IMR-90 (cell line): ENCODE measurements at regions not wholly inside any gene's neighbourhood (a gene's known extent, or its start where the extent isn't known, plus 50 kb on each side); places are given as distances from the start of the nearest gene placed in this dataset.

Source experiments
- ATAC-seq: fragments of 200-7000 bp; cut with Tn5 transposase; 2 replicates; pipeline ENCODE4 v1.9.1; 2020; ENCODE audit warnings: low read depth, mild to moderate bottlenecking, moderate library complexity
- BruUV-seq: library from RNA; stranded (reverse); fragments of 400-500 nt; replicated peaks from 2 replicates; lab custom pipeline; 2021; lab: Mats Ljungman, UMichigan
- CTCF ChIA-PET: fragments of 300-600 bp; formaldehyde crosslinking; extraction: SDS; loops from one replicate; lab custom pipeline; 2021; ENCODE audit warnings: antibody characterized with exemption; lab: Yijun Ruan, JAX
- POLR2A ChIA-PET: fragments of 300-600 bp; sonication (Branson Sonifier 250); formaldehyde crosslinking; loops from one replicate; lab custom pipeline; 2022; ENCODE audit warnings: antibody characterized with exemption; ENCODE audit not compliant: unreplicated experiment; lab: Charles Lee
- DNase-seq: peaks from one replicate; pipeline ENCODE4 v3.0.0; 2013
- H2AFZ ChIP-seq: replicated peaks from 2 replicates; pipeline ENCODE3; 2013; ENCODE audit warnings: low read length, mild to moderate bottlenecking; ENCODE audit not compliant: poor library complexity
- H2AK5ac ChIP-seq: 2 replicates; pipeline ENCODE4 v1.6.1; 2013; ENCODE audit warnings: low read depth, low read length, inconsistent platforms
- H2AK9ac ChIP-seq: replicated peaks from 2 replicates; pipeline ENCODE3; 2013; ENCODE audit warnings: mild to moderate bottlenecking, low read depth, low read length, moderate library complexity; ENCODE audit not compliant: poor library complexity
- H2BK120ac ChIP-seq: 2 replicates; pipeline ENCODE4 v1.6.1; 2013; ENCODE audit warnings: low read depth, low read length, inconsistent platforms
- H2BK15ac ChIP-seq: 3 replicates; pipeline ENCODE4 v1.6.1; 2013; ENCODE audit warnings: low read depth, low read length, inconsistent platforms
- H2BK20ac ChIP-seq: 2 replicates; pipeline ENCODE4 v1.6.1; 2013; ENCODE audit warnings: low read depth, mild to moderate bottlenecking, inconsistent platforms, low read length, moderate library complexity
- H2BK5ac ChIP-seq: 2 replicates; pipeline ENCODE4 v1.6.1; 2013; ENCODE audit warnings: mild to moderate bottlenecking, low read depth, low read length, inconsistent platforms; ENCODE audit not compliant: poor library complexity, severe bottlenecking
- H3K14ac ChIP-seq: replicated peaks from 2 replicates; pipeline ENCODE4 v1.6.1; 2013; ENCODE audit warnings: low read depth, low read length, inconsistent platforms
- H3K18ac ChIP-seq: 2 replicates; pipeline ENCODE4 v1.6.1; 2013; ENCODE audit warnings: low read depth, low read length, control low read depth
- H3K23ac ChIP-seq: 2 replicates; pipeline ENCODE4 v1.6.1; 2013; ENCODE audit warnings: low read depth, low read length, inconsistent platforms
- H3K27ac ChIP-seq: 2 replicates; pipeline ENCODE4 v1.5.1; 2013; ENCODE audit warnings: mild to moderate bottlenecking, control low read depth, low read length; ENCODE audit not compliant: insufficient read depth
- H3K27me3 ChIP-seq: 2 replicates; pipeline ENCODE4 v1.6.1; 2013; ENCODE audit warnings: low read length; ENCODE audit not compliant: control insufficient read depth, insufficient read depth
- H3K36me3 ChIP-seq: 2 replicates; pipeline ENCODE4 v1.6.1; 2013; ENCODE audit warnings: low read length, mixed read lengths; ENCODE audit not compliant: control insufficient read depth, insufficient read depth
- H3K4ac ChIP-seq: 2 replicates; pipeline ENCODE4 v1.6.1; 2013; ENCODE audit warnings: low read depth, low read length, inconsistent platforms
- H3K4me1 ChIP-seq: 2 replicates; pipeline ENCODE4 v1.6.1; 2013; ENCODE audit warnings: low read length, mixed read lengths; ENCODE audit not compliant: control insufficient read depth, insufficient read depth
- H3K4me2 ChIP-seq: 2 replicates; pipeline ENCODE4 v1.6.1; 2013; ENCODE audit warnings: low read depth, mild to moderate bottlenecking, control low read depth, low read length, moderate library complexity
- H3K4me3 ChIP-seq: 2 replicates; pipeline ENCODE4 v1.5.1; 2013; ENCODE audit warnings: low read depth, mild to moderate bottlenecking, control low read depth, low read length, moderate library complexity; ENCODE audit not compliant: insufficient read depth
- H3K56ac ChIP-seq: 2 replicates; pipeline ENCODE4 v1.6.1; 2013; ENCODE audit warnings: low read length, inconsistent platforms; ENCODE audit not compliant: insufficient read depth; ENCODE audit errors: extremely low read depth
- H3K79me1 ChIP-seq, 2 experiments: 2 replicates each; pipeline ENCODE4 v1.6.1; 2013; ENCODE audit warnings: low read length in 2 of 2, inconsistent platforms in 1 of 2, low read depth in 1 of 2
- H3K9ac ChIP-seq: 2 replicates; pipeline ENCODE4 v1.6.1; 2013; ENCODE audit warnings: low read depth, low read length, control low read depth
- H3K9me1 ChIP-seq: 2 replicates; pipeline ENCODE4 v1.6.1; 2013; ENCODE audit warnings: low read length, inconsistent platforms; ENCODE audit not compliant: insufficient read depth
- H3K9me3 ChIP-seq: 2 replicates; pipeline ENCODE4 v1.6.1; 2013; ENCODE audit warnings: low read length; ENCODE audit not compliant: control insufficient read depth, insufficient read depth
- H4K20me1 ChIP-seq: 2 replicates; pipeline ENCODE4 v1.6.1; 2013; ENCODE audit warnings: low read length, inconsistent platforms; ENCODE audit not compliant: insufficient read depth
- H4K5ac ChIP-seq: 2 replicates; pipeline ENCODE4 v1.6.1; 2013; ENCODE audit warnings: mild to moderate bottlenecking, low read depth, low read length, control low read depth
- H4K8ac ChIP-seq, 2 experiments: 2 replicates each; pipeline ENCODE4 v1.6.1; 2013; ENCODE audit warnings: low read depth in 2 of 2, low read length in 2 of 2, control low read depth in 1 of 2, inconsistent platforms in 1 of 2
- H4K91ac ChIP-seq: 2 replicates; pipeline ENCODE4 v1.6.1; 2013; ENCODE audit warnings: low read depth, low read length, inconsistent platforms; ENCODE audit not compliant: insufficient read depth
- CEBPB ChIP-seq: IDR thresholded peaks from 2 replicates; pipeline ENCODE4 v1.6.1; 2012; ENCODE audit warnings: low read depth, low read length, improper control_type of control experiment
- CTCF ChIP-seq: conservative IDR thresholded peaks from 2 replicates; pipeline ENCODE4 v1.5.1; 2012; ENCODE audit warnings: mild to moderate bottlenecking, low read depth, low read length, improper control_type of control experiment
- ELK1 ChIP-seq: fragments of 150-350 bp; IDR thresholded peaks from 2 replicates; pipeline ENCODE4 v1.6.1; 2016; ENCODE audit warnings: low read depth, mild to moderate bottlenecking, low read length, moderate library complexity, borderline replicate concordance
- POLR2A ChIP-seq: IDR thresholded peaks from 2 replicates; pipeline ENCODE4 v1.6.1; 2012; ENCODE audit warnings: mild to moderate bottlenecking, low read depth, low read length
- RAD21 ChIP-seq: IDR thresholded peaks from 2 replicates; pipeline ENCODE4 v1.6.1; 2012; ENCODE audit warnings: low read length, improper control_type of control experiment
- RCOR1 ChIP-seq: IDR thresholded peaks from 2 replicates; pipeline ENCODE4 v1.6.1; 2012; ENCODE audit warnings: mild to moderate bottlenecking, low read length, improper control_type of control experiment; ENCODE audit not compliant: insufficient replicate concordance
- RFX5 ChIP-seq: IDR thresholded peaks from 2 replicates; pipeline ENCODE4 v1.8.0; 2012; ENCODE audit warnings: low read depth, mild to moderate bottlenecking, low read length, moderate library complexity
- USF2 ChIP-seq: fragments of 150-350 bp; IDR thresholded peaks from 2 replicates; pipeline ENCODE4 v1.6.1; 2017; ENCODE audit warnings: mild to moderate bottlenecking, antibody characterized with exemption, low read length, low read depth
- WGBS, 2 experiments: methylation state at CpG; one replicate each; pipeline versions ENCODE4 v1.1.5 to v1.1.7; 2013; ENCODE audit warnings: missing lambda C conversion rate in 2 of 2; ENCODE audit not compliant: insufficient read length in 1 of 2; ENCODE audit errors: extremely low coverage in 2 of 2; 5-methylcytosine and 5-hydroxymethylcytosine counted together
- dilution Hi-C: fragments of 300-500 bp; cut with HindIII; formaldehyde crosslinking; loops from one replicate; pipeline ENCODE4 v1.14.3; 2018; ENCODE audit warnings: low sequenced_read_pairs; ENCODE audit not compliant: unreplicated experiment
- in situ Hi-C: fragments of 300-500 bp; cut with MboI; formaldehyde crosslinking; loops from 3 replicates; pipeline ENCODE4 v1.14.3; 2019; ENCODE audit warnings: low sequenced_read_pairs, inconsistent platforms, mixed read lengths
- intact Hi-C: fragments of 100-400 bp; cut with micrococcal nuclease; formaldehyde crosslinking; loops from 2 replicates; pipeline ENCODE4 v1.10.0; 2022

GRCh38 chrX:117274965-117275364, 812.2 kb upstream of the CT83 start:
- intact Hi-C loops (no loop called here), in situ Hi-C loops (no loop called here), dilution Hi-C loops (no loop called here)
- no peaks in the 10 kb centered on the region for H3K79me1 ChIP-seq
- no peaks in the 10 kb centered on the region for H4K20me1 ChIP-seq
- H3K27ac ChIP-seq = no peak overlapping the region
- H2BK120ac ChIP-seq = no peak overlapping the region
- DNase-seq (no peak), ATAC-seq (no peak)
- no TSS peak for BruUV-seq
- POLR2A ChIA-PET = no interaction called here
- H4K8ac ChIP-seq = no peak overlapping the region
- H3K18ac ChIP-seq = no peak overlapping the region
- H3K56ac ChIP-seq = no peak overlapping the region
- H3K9ac ChIP-seq = no peak overlapping the region
- no peaks in the 10 kb centered on the region for H3K27me3 ChIP-seq
- H3K9me3 ChIP-seq = no peaks in the 10 kb centered on the region
- H2BK20ac ChIP-seq = no peak overlapping the region
- no peak overlapping the region for H3K4me2 ChIP-seq
- H3K4ac ChIP-seq = no peak overlapping the region
- TF ChIP-seq CEBPB (no peak), RCOR1 (no peak), RAD21 (no peak), ELK1 (no peak), POLR2A (no peak), RFX5 (no peak), USF2 (no peak), CTCF (no peak)
- CTCF ChIA-PET = no interaction called here
- no peak overlapping the region for H4K91ac ChIP-seq
- no peak overlapping the region for H4K5ac ChIP-seq
- H3K14ac ChIP-seq = no peak overlapping the region
- no peak overlapping the region for H3K23ac ChIP-seq
- no peaks in the 10 kb centered on the region for H3K36me3 ChIP-seq
- no peak overlapping the region for H2AK5ac ChIP-seq
- H2AK9ac ChIP-seq = no peak overlapping the region
- H2BK15ac ChIP-seq = no peak overlapping the region
- no peak overlapping the region for H2BK5ac ChIP-seq
- H3K9me1 ChIP-seq = no peaks in the 10 kb centered on the region
- WGBS, 2 experiments = no CpG with 5 or more reads among the region's 4 CpGs
- no peak overlapping the region for H3K4me3 ChIP-seq
- H3K4me1 ChIP-seq = no peaks in the 10 kb centered on the region
- no peak overlapping the region for H2AFZ ChIP-seq
